Neural cell (in vitro differentiated cells): ENCODE measurements at regions not wholly inside any gene's neighbourhood (a gene's known extent, or its start where the extent isn't known, plus 50 kb on each side); places are given as distances from the start of the nearest gene placed in this dataset.

Experiments used
- H2AFZ ChIP-seq: fragments of 200-600, 300-800 bp; sonication (generic), shearing (Covaris generic); 2 replicates; pipeline ENCODE4 v1.6.0; 2014; ENCODE audit warnings: low read depth, mild to moderate bottlenecking, antibody characterized with exemption, low read length, moderate library complexity
- H3F3A ChIP-seq: fragments of 200-600 bp; shearing (Covaris generic); 2 replicates; pipeline ENCODE4 v1.6.1; 2016; ENCODE audit warnings: mild to moderate bottlenecking, moderate library complexity, mixed read lengths, antibody characterized with exemption, low read length; ENCODE audit not compliant: insufficient read depth, poor library complexity, severe bottlenecking
- H3K27ac ChIP-seq: fragments of 200-600, 300-800 bp; sonication (generic), shearing (Covaris generic); 2 replicates; pipeline ENCODE4 v1.5.1; 2014; ENCODE audit warnings: mild to moderate bottlenecking, low read length, moderate library complexity
- H3K27me3 ChIP-seq: fragments of 300-800, 200-600 bp; sonication (generic), shearing (Covaris generic); 2 replicates; pipeline ENCODE4 v1.6.0; 2014; ENCODE audit warnings: mild to moderate bottlenecking, low read depth, low read length, moderate library complexity; ENCODE audit not compliant: insufficient read depth
- H3K36me3 ChIP-seq: fragments of 300-800, 200-600 bp; sonication (generic), shearing (Covaris generic); 2 replicates; pipeline ENCODE4 v1.5.1; 2014; ENCODE audit warnings: mild to moderate bottlenecking, antibody characterized with exemption, low read length, moderate library complexity; ENCODE audit not compliant: insufficient read depth
- H3K4me2 ChIP-seq: fragments of 300-800, 200-600 bp; sonication (generic), shearing (Covaris generic); 2 replicates; pipeline ENCODE4 v1.6.0; 2014; ENCODE audit warnings: mild to moderate bottlenecking, low read length
- H3K4me3 ChIP-seq: fragments of 300-800, 200-600 bp; sonication (generic), shearing (Covaris generic); 2 replicates; pipeline ENCODE4 v1.5.1; 2014; ENCODE audit warnings: mild to moderate bottlenecking, low read length, moderate library complexity
- H3K79me2 ChIP-seq: fragments of 200-600 bp; shearing (Covaris generic); replicated peaks from 2 replicates; pipeline ENCODE4 v1.6.0; 2014; ENCODE audit warnings: mild to moderate bottlenecking, low read length, moderate library complexity; ENCODE audit not compliant: insufficient read depth
- H3K9ac ChIP-seq: fragments of 300-800, 200-600 bp; sonication (generic), shearing (Covaris generic); 2 replicates; pipeline ENCODE4 v1.6.1; 2016; ENCODE audit warnings: mild to moderate bottlenecking, low read length, mixed read lengths
- H3K9me2 ChIP-seq: fragments of 200-600 bp; shearing (Covaris generic); 2 replicates; pipeline ENCODE4 v1.6.1; 2016; ENCODE audit warnings: mild to moderate bottlenecking, low read length, mixed read lengths; ENCODE audit not compliant: insufficient read depth
- H3K9me3 ChIP-seq: fragments of 200-600, 300-800 bp; sonication (generic), shearing (Covaris generic); 2 replicates; pipeline ENCODE4 v1.6.1; 2016; ENCODE audit warnings: mild to moderate bottlenecking, mixed run types, low read length, moderate library complexity, mixed read lengths
- H4K20me1 ChIP-seq: fragments of 200-600 bp; shearing (Covaris generic); 2 replicates; pipeline ENCODE4 v1.6.1; 2016; ENCODE audit warnings: mild to moderate bottlenecking, mixed run types; ENCODE audit not compliant: insufficient read depth
- CTCF ChIP-seq: fragments of 450-650 bp; IDR thresholded peaks from 2 replicates; pipeline ENCODE4 v1.5.1; 2014; ENCODE audit warnings: antibody characterized with exemption, mild to moderate bottlenecking, moderate library complexity; ENCODE audit not compliant: poor library complexity, severe bottlenecking
- EP300 ChIP-seq: fragments of 450-650 bp; conservative IDR thresholded peaks from 2 replicates; pipeline ENCODE4 v1.6.1; 2014; ENCODE audit warnings: antibody characterized with exemption, mild to moderate bottlenecking, moderate library complexity; ENCODE audit not compliant: poor library complexity, severe bottlenecking
- EZH2 ChIP-seq: fragments of 200-600, 300-800 bp; shearing (Covaris generic), sonication (generic); IDR thresholded peaks from 2 replicates; pipeline ENCODE4 v1.6.1; 2014; ENCODE audit warnings: antibody characterized with exemption, low read length, borderline replicate concordance, mild to moderate bottlenecking; ENCODE audit not compliant: insufficient read depth, poor library complexity, severe bottlenecking
- MXI1 ChIP-seq: fragments of 450-650 bp; conservative IDR thresholded peaks from 2 replicates; pipeline ENCODE4 v1.6.1; 2014; ENCODE audit warnings: antibody characterized with exemption, mild to moderate bottlenecking; ENCODE audit not compliant: poor library complexity, severe bottlenecking
- POLR2AphosphoS5 ChIP-seq: IDR thresholded peaks from 2 replicates; pipeline ENCODE4 v1.6.1; 2012
- RAD21 ChIP-seq: fragments of 450-650 bp; conservative IDR thresholded peaks from 2 replicates; pipeline ENCODE4 v1.6.1; 2014; ENCODE audit warnings: antibody characterized with exemption, mild to moderate bottlenecking, moderate library complexity
- REST ChIP-seq: IDR thresholded peaks from 2 replicates; pipeline ENCODE4 v1.6.1; 2012; ENCODE audit warnings: borderline replicate concordance
- SMC3 ChIP-seq: fragments of 450-650 bp; conservative IDR thresholded peaks from 2 replicates; pipeline ENCODE4 v1.6.1; 2014; ENCODE audit warnings: antibody characterized with exemption, mild to moderate bottlenecking, moderate library complexity; ENCODE audit not compliant: poor library complexity
- TAF1 ChIP-seq: IDR thresholded peaks from 2 replicates; pipeline ENCODE4 v1.6.1; 2012; ENCODE audit warnings: low read depth

- no peak overlapping the region for H2AFZ ChIP-seq
- H3K36me3 ChIP-seq = no peaks in the 10 kb centered on the region
- TF ChIP-seq CTCF (no peak), EP300 (peak; percentile 98), MXI1 (no peak), SMC3 (peak; percentile 28), POLR2AphosphoS5 (peak; percentile 91), EZH2 (no peak), REST (no peak), RAD21 (no peak), TAF1 (no peak)
- peak overlapping the region; percentile 45 for H3K4me3 ChIP-seq
- H4K20me1 ChIP-seq = no peaks in the 10 kb centered on the region
- H3K79me2 ChIP-seq = no peaks in the 10 kb centered on the region
- H3K27ac ChIP-seq = peak overlapping the region; percentile 62
- H3K27me3 ChIP-seq = no peaks in the 10 kb centered on the region
- H3K9me2 ChIP-seq = no peaks in the 10 kb centered on the region
- peak overlapping the region; percentile 14 for H3K9ac ChIP-seq
- peaks cover 10% of the 10 kb centered on the region for H3F3A ChIP-seq
- H3K9me3 ChIP-seq = no peaks in the 10 kb centered on the region
- peak overlapping the region; percentile 54 for H3K4me2 ChIP-seq
Measured at GRCh38 chr11:39674024-39674423, 1785.4 kb downstream of the LRRC4C start.

- H3K27me3 ChIP-seq = no peaks in the 10 kb centered on the region
- no peak overlapping the region for H3K4me3 ChIP-seq
Measured at GRCh38 chr11:39668640-39669039, 1790.8 kb downstream of the LRRC4C start.

More at GRCh38 chr11:39668640-39669039, 1790.8 kb downstream of the LRRC4C start:
- no peak overlapping the region for H2AFZ ChIP-seq
- no peak overlapping the region for H3K27ac ChIP-seq
- no peaks in the 10 kb centered on the region for H3K9me2 ChIP-seq
- no peaks in the 10 kb centered on the region for H3K79me2 ChIP-seq
- H3K4me2 ChIP-seq = no peak overlapping the region
- H3F3A ChIP-seq = peaks cover 4% of the 10 kb centered on the region
- H4K20me1 ChIP-seq = no peaks in the 10 kb centered on the region
- no peak overlapping the region for H3K9ac ChIP-seq
- no peaks in the 10 kb centered on the region for H3K36me3 ChIP-seq
- TF ChIP-seq EP300 (no peak), TAF1 (no peak), EZH2 (no peak), MXI1 (no peak), RAD21 (no peak), POLR2AphosphoS5 (no peak), CTCF (no peak)
- H3K9me3 ChIP-seq = no peaks in the 10 kb centered on the region
